ENCODE measurements at regions not wholly inside any gene's neighbourhood (a gene's known extent, or its start where the extent isn't known, plus 50 kb on each side); places are given as distances from the start of the nearest gene placed in this dataset.
A peak's percentile ranks its signal among the peaks of the same experiment; 100 is the strongest.
"Not testable (repeated sequence)": the region's sequence is repeated elsewhere in the genome, so short reads cannot be mapped to it uniquely, and the experiment has no call there.

- TF ChIP-seq JUND (IDR thresholded peaks at IDR 0.05; ENCODE audit: low read depth), result no peak
Measured at GRCh38 chr18:39260565-39260964, 1695.0 kb upstream of the CELF4 start.

GRCh38 chr18:39259736-39260135 is 1694.1 kb upstream of the CELF4 start:
- no peak for DNase-seq (ENCODE audit: low read depth in 1 of 2, low spot score in 1 of 2)
- TF ChIP-seq JUND (IDR thresholded peaks at IDR 0.05; ENCODE audit: low read depth), result no peak
- in situ Hi-C loops (cut with HindIII; ENCODE audit: low pct_unique_long_range_greater_than_20kb, low sequenced_read_pairs), result no loop called here

More at GRCh38 chr18:39260565-39260964, 1695.0 kb upstream of the CELF4 start:
- in situ Hi-C loops (cut with HindIII; ENCODE audit: low pct_unique_long_range_greater_than_20kb, low sequenced_read_pairs), result no loop called here
- no peak for DNase-seq (ENCODE audit: low read depth in 1 of 2, low spot score in 1 of 2)

- peak in 1 of 2 experiments; percentile 16 for DNase-seq (ENCODE audit: low read depth in 1 of 2, low spot score in 1 of 2)
- in situ Hi-C loops (cut with HindIII; ENCODE audit: low pct_unique_long_range_greater_than_20kb, low sequenced_read_pairs), result no loop called here
- TF ChIP-seq JUND (IDR thresholded peaks at IDR 0.05; ENCODE audit: low read depth), result no peak
Measured at GRCh38 chr18:39244242-39244641, 1678.6 kb upstream of the CELF4 start.

GRCh38 chr18:39241534-39241933 is 1675.9 kb upstream of the CELF4 start:
- no peak for TF ChIP-seq JUND (IDR thresholded peaks at IDR 0.05; ENCODE audit: low read depth)
- DNase-seq (ENCODE audit: low read depth in 1 of 2, low spot score in 1 of 2), result no peak
- in situ Hi-C loops (cut with HindIII; ENCODE audit: low pct_unique_long_range_greater_than_20kb, low sequenced_read_pairs), result no loop called here

GRCh38 chr18:39238981-39239660 is 1673.5 kb upstream of the CELF4 start:
- in situ Hi-C loops (cut with HindIII; ENCODE audit: low pct_unique_long_range_greater_than_20kb, low sequenced_read_pairs), result no loop called here
- DNase-seq (ENCODE audit: low read depth in 1 of 2, low spot score in 1 of 2), result no peak
- no peak for TF ChIP-seq JUND (IDR thresholded peaks at IDR 0.05; ENCODE audit: low read depth)

GRCh38 chr18:39235118-39235719 is 1669.6 kb upstream of the CELF4 start:
- no peak for DNase-seq (ENCODE audit: low read depth in 1 of 2, low spot score in 1 of 2)
- no peak for TF ChIP-seq JUND (IDR thresholded peaks at IDR 0.05; ENCODE audit: low read depth)
- in situ Hi-C loops (cut with HindIII; ENCODE audit: low pct_unique_long_range_greater_than_20kb, low sequenced_read_pairs), result no loop called here

- DNase-seq (ENCODE audit: low read depth in 1 of 2, low spot score in 1 of 2), result no peak
- no peak for TF ChIP-seq JUND (IDR thresholded peaks at IDR 0.05; ENCODE audit: low read depth)
- in situ Hi-C loops (cut with HindIII; ENCODE audit: low pct_unique_long_range_greater_than_20kb, low sequenced_read_pairs), result no loop called here
Measured at GRCh38 chr18:39232937-39233336, 1667.3 kb upstream of the CELF4 start.

- no peak for DNase-seq (ENCODE audit: low read depth in 1 of 2, low spot score in 1 of 2)
- in situ Hi-C loops (cut with HindIII; ENCODE audit: low pct_unique_long_range_greater_than_20kb, low sequenced_read_pairs), result no loop called here
- TF ChIP-seq JUND (IDR thresholded peaks at IDR 0.05; ENCODE audit: low read depth), result no peak
Measured at GRCh38 chr18:39232490-39232889, 1666.9 kb upstream of the CELF4 start.

GRCh38 chr18:39230086-39230803 is 1664.6 kb upstream of the CELF4 start:
- DNase-seq (ENCODE audit: low read depth in 1 of 2, low spot score in 1 of 2), result no peak
- no peak for TF ChIP-seq JUND (IDR thresholded peaks at IDR 0.05; ENCODE audit: low read depth)
- in situ Hi-C loops (cut with HindIII; ENCODE audit: low pct_unique_long_range_greater_than_20kb, low sequenced_read_pairs), result no loop called here

- in situ Hi-C loops (cut with HindIII; ENCODE audit: low pct_unique_long_range_greater_than_20kb, low sequenced_read_pairs); DNase-seq (ENCODE audit: low read depth in 1 of 2, low spot score in 1 of 2): not testable (repeated sequence)
Measured at GRCh38 chr18:39227769-39228168, 1662.2 kb upstream of the CELF4 start.

GRCh38 chr18:39225373-39225772 is 1659.8 kb upstream of the CELF4 start:
- in situ Hi-C loops (cut with HindIII; ENCODE audit: low pct_unique_long_range_greater_than_20kb, low sequenced_read_pairs), result no loop called here
- DNase-seq (ENCODE audit: low read depth in 1 of 2, low spot score in 1 of 2), result no peak
- no peak for TF ChIP-seq JUND (IDR thresholded peaks at IDR 0.05; ENCODE audit: low read depth)

- no peak for TF ChIP-seq JUND (IDR thresholded peaks at IDR 0.05; ENCODE audit: low read depth)
- in situ Hi-C loops (cut with HindIII; ENCODE audit: low pct_unique_long_range_greater_than_20kb, low sequenced_read_pairs), result no loop called here
Measured at GRCh38 chr18:39223283-39223682, 1657.7 kb upstream of the CELF4 start.

GRCh38 chr18:39215920-39216319 is 1650.3 kb upstream of the CELF4 start:
- TF ChIP-seq JUND (IDR thresholded peaks at IDR 0.05; ENCODE audit: low read depth), result no peak

More at GRCh38 chr18:39223283-39223682, 1657.7 kb upstream of the CELF4 start:
- DNase-seq (ENCODE audit: low read depth in 1 of 2, low spot score in 1 of 2), result no peak

More at GRCh38 chr18:39215920-39216319, 1650.3 kb upstream of the CELF4 start:
- no peak for DNase-seq (ENCODE audit: low read depth in 1 of 2, low spot score in 1 of 2)
- in situ Hi-C loops (cut with HindIII; ENCODE audit: low pct_unique_long_range_greater_than_20kb, low sequenced_read_pairs), result no loop called here

Data from T47D (cell line).